T-cell (primary cell): ENCODE measurements at regions not wholly inside any gene's neighbourhood (a gene's known extent, or its start where the extent isn't known, plus 50 kb on each side); places are given as distances from the start of the nearest gene placed in this dataset.

Source experiments
- ATAC-seq, 4 experiments: fragments of 200-7000 bp in 3 of 4; fragments of 150-1000 bp in 1 of 4; cut with Tn5 transposase; replicated peaks in 1 of 4; 1 replicate in 3 of 4; 2 replicates in 1 of 4; pipeline ENCODE4 v1.10.0; 2021; ENCODE audit warnings: moderate library complexity in 3 of 4, mild to moderate bottlenecking in 2 of 4, moderate number of reproducible peaks in 1 of 4
- CTCF ChIA-PET, 2 donors: fragments of 300-600 bp; sonication (Branson Sonifier 250); formaldehyde crosslinking; loops; one replicate each; lab custom pipeline; 2022; ENCODE audit warnings: antibody characterized with exemption in 2 of 2; lab: Charles Lee
- POLR2A ChIA-PET, 2 donors: fragments of 300-600 bp; sonication (Branson Sonifier 250); formaldehyde crosslinking; loops; one replicate each; lab custom pipeline; 2022; ENCODE audit warnings: antibody characterized with exemption in 2 of 2; lab: Charles Lee
- DNase-seq, 35 experiments: peaks; one replicate each; pipeline versions ENCODE4 v3.0.0 to v3.0.0-alpha.2; 2013 to 2023
- H3K27ac ChIP-seq: one replicate; pipeline ENCODE4 v1.5.1; 2013; ENCODE audit warnings: low read length
- H3K27me3 ChIP-seq, 2 experiments: replicated peaks in 1 of 2; 1 replicate in 1 of 2; 2 replicates in 1 of 2; pipeline versions ENCODE4 v1.6.1 to v1.7.0; 2013; ENCODE audit warnings: low read length in 1 of 2, mixed read lengths in 1 of 2; ENCODE audit not compliant: control insufficient read depth in 2 of 2, insufficient read depth in 2 of 2; ENCODE audit errors: extremely low read depth in 1 of 2
- H3K36me3 ChIP-seq, 2 donors: 1 replicate in 1 of 2; 2 replicates in 1 of 2; pipeline versions ENCODE4 v1.6.1 to v1.7.0; 2013; ENCODE audit warnings: low read length in 1 of 2; ENCODE audit not compliant: control insufficient read depth in 2 of 2, insufficient read depth in 1 of 2; ENCODE audit errors: extremely low read depth in 1 of 2
- H3K4me1 ChIP-seq, 2 experiments: 1 replicate in 1 of 2; 2 replicates in 1 of 2; pipeline versions ENCODE4 v1.6.1 to v1.7.0; 2013; ENCODE audit warnings: low read length in 2 of 2, mixed read lengths in 1 of 2; ENCODE audit not compliant: insufficient read depth in 2 of 2, control insufficient read depth in 1 of 2; ENCODE audit errors: extremely low read depth in 1 of 2
- H3K4me3 ChIP-seq, 2 donors: 1 replicate in 1 of 2; 2 replicates in 1 of 2; pipeline versions ENCODE4 v1.5.1 to v1.7.0; 2013; ENCODE audit warnings: mild to moderate bottlenecking in 2 of 2, low read length in 1 of 2, moderate library complexity in 1 of 2; ENCODE audit not compliant: control insufficient read depth in 1 of 2; ENCODE audit errors: extremely low read depth in 1 of 2
- H3K9me3 ChIP-seq: 2 replicates; pipeline ENCODE4 v1.7.0; 2013
- H3K27ac Mint-ChIP-seq, 2 donors: one replicate each; pipeline ENCODE4 v1.8.0; 2020 to 2021; ENCODE audit warnings: mild to moderate bottlenecking in 2 of 2, mixed read lengths in 2 of 2
- H3K27me3 Mint-ChIP-seq, 2 donors: one replicate each; pipeline ENCODE4 v1.8.0; 2021 to 2022; ENCODE audit warnings: mixed read lengths in 2 of 2
- H3K36me3 Mint-ChIP-seq: one replicate; pipeline ENCODE4 v1.8.0; 2021; ENCODE audit warnings: mixed read lengths
- H3K4me1 Mint-ChIP-seq, 3 donors: one replicate each; pipeline ENCODE4 v1.8.0; 2020 to 2022; ENCODE audit warnings: mixed read lengths in 3 of 3, mild to moderate bottlenecking in 1 of 3
- H3K4me3 Mint-ChIP-seq, 3 donors: one replicate each; pipeline ENCODE4 v1.8.0; 2020 to 2022; ENCODE audit warnings: mild to moderate bottlenecking in 3 of 3, mixed read lengths in 3 of 3, moderate library complexity in 3 of 3
- H3K9me3 Mint-ChIP-seq, 3 donors: one replicate each; pipeline ENCODE4 v1.8.0; 2020 to 2022; ENCODE audit warnings: mixed read lengths in 3 of 3
- WGBS: methylation state at CpG from one replicate; pipeline ENCODE4 v1.1.5; 2013; ENCODE audit warnings: missing lambda C conversion rate; ENCODE audit not compliant: insufficient coverage; 5-methylcytosine and 5-hydroxymethylcytosine counted together

DNA sequence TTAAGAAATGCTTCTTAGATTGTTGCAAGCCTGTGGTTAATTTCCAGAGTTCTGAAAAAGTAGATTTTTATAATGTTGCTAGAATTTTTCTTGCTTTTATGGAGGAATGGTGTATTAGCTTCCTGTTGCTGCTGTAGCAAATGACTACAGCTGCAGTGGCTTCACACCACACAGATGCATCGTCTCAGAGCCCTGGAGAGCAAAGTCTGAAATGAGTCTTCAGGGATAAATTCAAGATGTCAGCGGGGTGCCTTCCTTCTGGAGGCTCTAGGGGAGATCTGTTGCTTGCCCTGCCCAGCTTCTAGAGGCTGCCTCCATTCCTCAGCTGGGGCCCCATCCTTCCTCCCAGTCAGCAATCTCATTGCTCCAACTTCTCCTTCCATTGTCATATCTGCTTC is 187.8 kb downstream of the ZNF516 start:
- no peak overlapping the region for H3K27ac Mint-ChIP-seq
- H3K27me3 ChIP-seq, result no peaks in the 10 kb centered on the region
- no peak overlapping the region for H3K4me3 ChIP-seq
- no peak overlapping the region for H3K4me3 Mint-ChIP-seq
- no peaks in the 10 kb centered on the region for H3K4me1 ChIP-seq
- POLR2A ChIA-PET, result no interaction called here
- peaks cover 2 to 13% of the 10 kb centered on the region in 2 donors for H3K27me3 Mint-ChIP-seq
- no peaks in the 10 kb centered on the region for H3K9me3 ChIP-seq
- H3K4me1 Mint-ChIP-seq, result no peaks in the 10 kb centered on the region
- 27% methylated on average over 2 of the region's 2 CpGs for WGBS
- H3K36me3 Mint-ChIP-seq, result no peaks in the 10 kb centered on the region
- H3K27ac ChIP-seq, result no peak overlapping the region
- CTCF ChIA-PET, result no interaction called here
- DNase-seq, result no peak
- no peaks in the 10 kb centered on the region for H3K9me3 Mint-ChIP-seq
- no peaks in the 10 kb centered on the region for H3K36me3 ChIP-seq
- ATAC-seq, result no peak

DNA sequence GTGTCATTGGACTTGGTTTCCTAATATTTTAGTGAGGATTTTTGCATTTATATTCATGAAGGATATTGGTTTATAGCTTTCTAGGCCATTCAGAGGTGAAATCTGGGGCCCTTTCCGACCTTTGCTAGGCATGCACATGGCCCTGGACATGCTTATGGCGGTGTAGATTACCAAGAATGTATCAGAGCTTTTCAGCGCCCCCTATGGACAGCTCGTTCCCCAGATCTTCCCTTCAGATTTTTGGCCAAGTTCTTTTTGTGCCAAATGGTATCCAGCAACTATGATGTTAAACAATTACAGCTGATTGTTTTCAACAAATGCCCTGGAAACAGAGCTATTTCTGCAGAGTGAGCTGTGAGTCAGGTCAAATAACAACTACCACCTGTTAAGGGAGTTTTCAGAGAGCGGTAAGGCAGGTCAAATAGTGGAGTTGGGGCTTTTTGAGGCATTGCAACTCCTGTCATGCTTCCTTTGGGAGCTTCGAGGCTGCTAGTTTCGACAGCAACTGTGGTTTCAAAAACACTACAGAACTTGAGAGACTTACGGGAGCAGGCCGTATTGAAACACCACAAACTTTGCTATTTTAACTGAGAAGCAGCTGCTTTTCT is 188.3 kb downstream of the ZNF516 start:
- DNase-seq (no peak), ATAC-seq (no peak)
- H3K9me3 ChIP-seq, result no peaks in the 10 kb centered on the region
- H3K4me3 ChIP-seq, result no peak overlapping the region
- no peaks in the 10 kb centered on the region for H3K4me1 Mint-ChIP-seq
- no peaks in the 10 kb centered on the region for H3K27me3 ChIP-seq
- ChIA-PET CTCF (no interaction called here), POLR2A (no interaction called here)
- peaks cover 2 to 9% of the 10 kb centered on the region in 2 donors for H3K27me3 Mint-ChIP-seq
- H3K36me3 ChIP-seq, result no peaks in the 10 kb centered on the region
- H3K27ac ChIP-seq, result no peak overlapping the region
- no peaks in the 10 kb centered on the region for H3K9me3 Mint-ChIP-seq
- no peak overlapping the region for H3K4me3 Mint-ChIP-seq
- no peaks in the 10 kb centered on the region for H3K36me3 Mint-ChIP-seq
- no peaks in the 10 kb centered on the region for H3K4me1 ChIP-seq
- no peak overlapping the region for H3K27ac Mint-ChIP-seq
- WGBS, result 71% methylated on average over 8 of the region's 9 CpGs

DNA sequence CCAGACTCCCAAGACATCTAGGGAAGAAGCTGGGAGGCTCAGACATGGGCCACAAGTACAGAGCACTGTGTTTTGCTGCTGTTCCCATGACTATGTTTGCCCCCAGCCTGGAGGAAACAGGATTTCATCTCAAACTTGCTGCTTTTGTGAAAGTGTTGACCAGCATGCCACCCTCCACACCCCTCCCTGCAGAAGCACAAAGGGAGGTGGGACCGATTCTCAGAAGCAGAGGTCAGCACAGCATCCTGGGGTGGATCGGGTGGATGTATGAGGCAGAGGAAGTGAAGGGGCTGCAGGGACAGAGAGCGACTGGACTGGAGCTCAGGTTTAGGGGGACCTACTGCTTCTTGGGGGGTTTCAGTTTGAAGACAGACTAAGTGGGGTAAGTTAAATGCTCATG is 209.2 kb downstream of the ZNF516 start:
- DNase-seq (no peak), ATAC-seq (no peak)
- H3K4me1 ChIP-seq, result no peaks in the 10 kb centered on the region
- H3K27me3 Mint-ChIP-seq, result peaks cover 9 to 22% of the 10 kb centered on the region in 2 donors
- no peak overlapping the region for H3K27ac Mint-ChIP-seq
- no peaks in the 10 kb centered on the region for H3K36me3 ChIP-seq
- no peaks in the 10 kb centered on the region for H3K36me3 Mint-ChIP-seq
- no peaks in the 10 kb centered on the region for H3K9me3 ChIP-seq
- H3K27me3 ChIP-seq, result peaks cover 0 to 5% of the 10 kb centered on the region in 2 experiments
- peaks cover 0 to 8% (median 7%) of the 10 kb centered on the region in 3 donors for H3K9me3 Mint-ChIP-seq
- no peak overlapping the region for H3K4me3 Mint-ChIP-seq
- WGBS, result 50% methylated on average over 1 of the region's 3 CpGs
- no peak overlapping the region for H3K4me3 ChIP-seq
- H3K4me1 Mint-ChIP-seq, result no peaks in the 10 kb centered on the region
- POLR2A ChIA-PET, result interaction anchor here in 1 of 2 donors (0.5 kb wide), 1 partner anchor 18 kb away, joined by 6 read pairs; no protein-coding TSS in a partner anchor
- CTCF ChIA-PET, result no interaction called here
- no peak overlapping the region for H3K27ac ChIP-seq

DNA sequence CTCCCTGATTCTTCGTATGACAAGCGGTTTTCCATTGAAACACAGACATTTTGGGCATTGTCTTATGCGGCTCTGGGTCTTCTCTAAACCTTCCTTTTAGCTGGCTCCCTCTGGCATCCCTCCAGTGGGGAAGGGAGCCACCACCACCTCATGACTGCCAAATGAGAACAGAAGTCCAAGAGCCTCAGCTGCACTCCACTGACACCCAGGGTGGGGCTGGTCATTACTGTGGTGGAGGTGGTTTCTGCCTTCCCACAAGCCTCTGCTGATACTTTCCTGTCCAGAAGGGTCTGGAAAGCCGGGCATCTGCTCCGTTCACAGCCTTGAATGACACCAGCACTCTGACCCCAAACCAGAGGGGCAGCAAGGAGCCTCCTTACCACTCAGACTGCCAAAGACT is 213.5 kb downstream of the ZNF516 start:
- H3K4me3 Mint-ChIP-seq, result no peak overlapping the region
- no peaks in the 10 kb centered on the region for H3K4me1 ChIP-seq
- peaks cover 0 to 5% of the 10 kb centered on the region in 2 experiments for H3K27me3 ChIP-seq
- peaks cover 9 to 25% of the 10 kb centered on the region in 2 donors for H3K27me3 Mint-ChIP-seq
- no peak overlapping the region for H3K27ac Mint-ChIP-seq
- POLR2A ChIA-PET, result no interaction called here
- CTCF ChIA-PET, result no interaction called here
- peaks cover 0 to 2% (median 0%) of the 10 kb centered on the region in 3 donors for H3K9me3 Mint-ChIP-seq
- no peak for ATAC-seq
- no peaks in the 10 kb centered on the region for H3K9me3 ChIP-seq
- no peak overlapping the region for H3K4me3 ChIP-seq
- H3K27ac ChIP-seq, result no peak overlapping the region
- no peaks in the 10 kb centered on the region for H3K4me1 Mint-ChIP-seq
- WGBS, result 53% methylated on average over 3 of the region's 5 CpGs
- H3K36me3 Mint-ChIP-seq, result no peaks in the 10 kb centered on the region
- DNase-seq, result no peak
- H3K36me3 ChIP-seq, result no peaks in the 10 kb centered on the region

DNA sequence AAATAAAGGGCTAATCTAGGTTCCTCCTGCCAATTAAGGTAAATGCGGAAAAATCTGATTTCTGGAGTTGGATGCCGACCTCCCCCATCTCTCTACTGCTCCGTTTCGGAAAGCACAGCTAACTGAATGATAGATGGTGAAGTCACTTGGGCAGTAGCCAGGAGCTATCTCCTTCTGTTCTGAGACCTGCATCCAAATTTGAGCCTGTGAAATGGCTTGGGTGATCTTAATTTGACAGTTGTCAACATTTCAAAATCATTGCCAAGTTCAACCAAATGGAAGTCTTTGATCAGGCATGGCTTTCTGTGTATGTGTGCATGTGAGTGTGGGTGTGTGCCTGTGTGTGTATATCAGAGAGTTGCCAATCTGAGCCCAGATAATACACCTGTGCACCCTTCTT is 217.2 kb downstream of the ZNF516 start:
- H3K27me3 Mint-ChIP-seq, result peaks cover 0 to 3% of the 10 kb centered on the region in 2 donors
- H3K36me3 Mint-ChIP-seq, result no peaks in the 10 kb centered on the region
- H3K36me3 ChIP-seq, result no peaks in the 10 kb centered on the region
- DNase-seq (no peak), ATAC-seq (no peak)
- H3K9me3 ChIP-seq, result no peaks in the 10 kb centered on the region
- H3K4me3 ChIP-seq, result no peak overlapping the region
- H3K27ac ChIP-seq, result no peak overlapping the region
- no peaks in the 10 kb centered on the region for H3K4me1 ChIP-seq
- CTCF ChIA-PET, result no interaction called here
- H3K4me1 Mint-ChIP-seq, result no peaks in the 10 kb centered on the region
- peaks cover 0 to 2% (median 0%) of the 10 kb centered on the region in 3 donors for H3K9me3 Mint-ChIP-seq
- H3K27ac Mint-ChIP-seq, result no peak overlapping the region
- peaks cover 0 to 5% of the 10 kb centered on the region in 2 experiments for H3K27me3 ChIP-seq
- WGBS, result no CpG with 5 or more reads among the region's 4 CpGs
- POLR2A ChIA-PET, result no interaction called here
- no peak overlapping the region for H3K4me3 Mint-ChIP-seq

DNA sequence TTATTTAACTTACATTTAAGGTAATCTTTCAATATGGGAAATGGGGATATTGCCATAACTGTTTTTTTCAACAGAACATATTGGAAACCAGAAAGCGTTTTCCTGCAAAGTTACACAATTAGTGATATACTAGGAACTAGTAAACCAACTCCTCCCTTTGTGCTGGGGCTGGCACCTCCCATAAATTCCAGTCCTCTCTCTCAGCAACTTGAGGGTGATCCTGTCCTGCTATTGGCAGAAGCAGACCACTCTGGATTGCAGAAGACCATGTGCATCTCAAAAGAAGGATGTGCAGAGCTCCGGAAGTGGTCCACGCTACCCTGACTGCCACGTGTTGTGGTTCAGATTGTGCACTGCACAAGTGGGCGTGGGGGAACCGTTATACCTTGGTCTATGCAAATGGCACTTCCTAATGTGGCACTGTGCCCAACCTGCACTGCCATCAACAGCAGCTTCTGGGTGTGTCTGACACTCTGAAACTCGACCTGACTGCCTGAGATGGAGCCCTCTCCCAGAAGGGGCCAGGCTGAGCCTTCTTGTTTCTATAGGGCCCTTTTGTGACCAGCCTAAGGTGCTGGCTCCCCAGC is 219.2 kb downstream of the ZNF516 start:
- H3K27ac ChIP-seq, result no peak overlapping the region
- H3K36me3 ChIP-seq, result no peaks in the 10 kb centered on the region
- peaks cover 0 to 5% of the 10 kb centered on the region in 2 experiments for H3K27me3 ChIP-seq
- no peaks in the 10 kb centered on the region for H3K9me3 ChIP-seq
- DNase-seq (no peak), ATAC-seq (peak in 1 of 4 experiments; percentile 19)
- no peak overlapping the region for H3K4me3 Mint-ChIP-seq
- no peaks in the 10 kb centered on the region for H3K36me3 Mint-ChIP-seq
- no peaks in the 10 kb centered on the region for H3K9me3 Mint-ChIP-seq
- POLR2A ChIA-PET, result no interaction called here
- no peak overlapping the region for H3K4me3 ChIP-seq
- H3K27me3 Mint-ChIP-seq, result peaks cover 1 to 6% of the 10 kb centered on the region in 2 donors
- H3K4me1 ChIP-seq, result no peaks in the 10 kb centered on the region
- no peak overlapping the region for H3K27ac Mint-ChIP-seq
- WGBS, result 35% methylated on average over 5 of the region's 7 CpGs
- no peaks in the 10 kb centered on the region for H3K4me1 Mint-ChIP-seq
- CTCF ChIA-PET, result interaction anchor here in 1 of 2 donors (0.6 kb wide), 1 partner anchor 1599 kb away, joined by 5 read pairs; no protein-coding TSS in a partner anchor
